KMS-11 (cell line): ENCODE measurements at regions not wholly inside any gene's neighbourhood (a gene's known extent, or its start where the extent isn't known, plus 50 kb on each side); places are given as distances from the start of the nearest gene placed in this dataset.

Source experiments
- H2AFZ ChIP-seq: fragments of 200-600 bp; sonication (generic); 2 replicates; pipeline ENCODE4 v1.6.1; 2016; ENCODE audit warnings: antibody characterized with exemption, mixed run types, low read depth
- H3K27ac ChIP-seq: fragments of 200-600 bp; sonication (generic); 2 replicates; pipeline ENCODE4 v1.6.1; 2016; ENCODE audit warnings: mild to moderate bottlenecking, mixed run types
- H3K27me3 ChIP-seq: fragments of 200-600 bp; sonication (generic); 2 replicates; pipeline ENCODE4 v1.6.1; 2017; ENCODE audit warnings: mild to moderate bottlenecking, low read depth, mixed run types, moderate library complexity; ENCODE audit not compliant: insufficient read depth
- H3K36me3 ChIP-seq: fragments of 200-600 bp; sonication (generic); 2 replicates; pipeline ENCODE4 v1.6.1; 2017; ENCODE audit warnings: mild to moderate bottlenecking, mixed run types; ENCODE audit not compliant: insufficient read depth
- H3K4me1 ChIP-seq: fragments of 200-600 bp; sonication (generic); 2 replicates; pipeline ENCODE4 v1.6.1; 2016; ENCODE audit warnings: mild to moderate bottlenecking, low read depth, mixed run types; ENCODE audit not compliant: poor library complexity, severe bottlenecking
- H3K4me2 ChIP-seq: fragments of 200-600 bp; sonication (generic); 2 replicates; pipeline ENCODE4 v1.7.0; 2016; ENCODE audit warnings: mild to moderate bottlenecking, mixed run types
- H3K4me3 ChIP-seq: fragments of 200-600 bp; sonication (generic); IDR thresholded peaks from 2 replicates; pipeline ENCODE4 v1.6.1; 2017; ENCODE audit warnings: low read depth, low read length, mixed read lengths; ENCODE audit not compliant: insufficient read depth
- H3K79me2 ChIP-seq: fragments of 200-600 bp; sonication (generic); 2 replicates; pipeline ENCODE4 v1.6.1; 2016; ENCODE audit warnings: low read depth, mixed run types; ENCODE audit not compliant: insufficient read depth
- H3K9ac ChIP-seq: fragments of 200-600 bp; sonication (generic); 2 replicates; pipeline ENCODE4 v1.6.1; 2016; ENCODE audit warnings: mild to moderate bottlenecking, mixed run types
- H4K20me1 ChIP-seq: fragments of 200-600 bp; sonication (generic); 2 replicates; pipeline ENCODE4 v1.6.1; 2016; ENCODE audit warnings: mild to moderate bottlenecking, mixed run types; ENCODE audit not compliant: insufficient read depth
- TF ChIP-seq, protein P1 (sequence below): fragments of 200-600 bp; sonication (generic); conservative IDR thresholded peaks from 2 replicates; pipeline ENCODE4 v1.6.1; 2017; ENCODE audit warnings: low read depth, mild to moderate bottlenecking, antibody characterized with exemption, low read length, moderate library complexity, mixed read lengths

DNA sequence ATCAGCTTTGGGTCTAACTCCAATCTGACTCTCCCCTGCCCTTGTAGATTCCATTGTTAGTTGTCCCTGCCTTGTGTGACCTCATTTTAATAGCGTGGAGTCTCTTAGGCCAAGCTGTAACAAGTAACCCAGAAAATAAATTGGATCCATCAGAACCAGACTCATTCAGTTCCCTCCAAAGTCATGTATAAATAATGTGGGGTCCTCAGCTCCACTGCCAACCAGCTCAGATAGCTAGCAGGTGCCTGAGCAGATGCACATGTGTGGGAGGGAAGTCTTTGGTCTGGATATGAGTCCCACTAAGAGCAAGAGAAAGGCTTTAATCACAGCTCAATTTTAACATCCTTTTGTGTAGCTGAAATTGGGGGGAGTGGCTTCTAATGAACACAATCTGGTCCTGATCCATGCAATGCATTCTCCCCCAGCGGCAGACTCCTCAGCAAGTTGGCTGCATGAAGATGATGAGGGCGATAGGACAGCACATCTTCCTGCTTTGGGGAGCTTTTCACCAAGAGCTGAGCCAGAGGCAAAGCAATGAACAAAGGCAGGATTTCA lies 151.6 kb downstream of the ABCC12 start:
- Histone ChIP-seq H2AFZ (no peak overlapping the region), H3K4me2 (no peak overlapping the region), H3K79me2 (no peaks in the 10 kb centered on the region)

DNA sequence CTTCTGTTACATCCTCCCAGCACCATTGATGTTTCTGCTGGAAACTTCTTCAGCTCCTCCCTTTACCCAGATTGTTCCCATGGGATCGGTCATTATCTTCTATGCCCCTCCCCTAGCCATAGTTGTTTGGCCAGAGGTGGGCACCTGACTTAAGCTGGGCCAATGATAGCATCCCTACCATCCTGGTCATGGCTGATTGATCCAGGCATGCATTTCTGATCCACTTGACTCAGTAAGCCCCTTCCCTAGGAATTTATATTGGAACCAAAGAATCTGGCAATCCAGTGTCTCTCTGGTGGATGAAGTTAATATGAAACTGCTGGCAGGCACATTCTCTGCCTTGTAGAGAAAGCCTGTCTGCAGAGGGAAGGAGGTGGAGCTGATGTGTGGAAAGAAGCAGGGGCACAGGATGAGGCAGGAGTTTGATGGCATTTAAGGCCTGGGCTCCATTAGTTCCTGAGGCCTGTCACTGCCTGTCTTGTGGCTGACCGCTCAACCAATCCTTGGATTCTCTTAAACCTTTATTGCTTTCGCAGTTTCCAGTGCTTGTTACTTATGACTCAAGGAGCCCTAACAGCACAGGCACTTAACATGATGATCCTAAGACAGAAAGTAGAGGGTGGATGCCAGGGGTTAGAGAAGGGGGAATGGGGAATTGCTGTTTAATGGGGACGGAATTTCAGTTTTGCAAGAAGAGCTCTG lies 152.4 kb downstream of the ABCC12 start:
- no peaks in the 10 kb centered on the region for H3K4me1 ChIP-seq
- no peaks in the 10 kb centered on the region for H3K27me3 ChIP-seq
- no peaks in the 10 kb centered on the region for H3K36me3 ChIP-seq
- H3K27ac ChIP-seq: no peak overlapping the region
- H4K20me1 ChIP-seq: no peaks in the 10 kb centered on the region
- no peak overlapping the region for H3K4me3 ChIP-seq
- H3K9ac ChIP-seq: no peak overlapping the region
- TF ChIP-seq, protein P1, sequence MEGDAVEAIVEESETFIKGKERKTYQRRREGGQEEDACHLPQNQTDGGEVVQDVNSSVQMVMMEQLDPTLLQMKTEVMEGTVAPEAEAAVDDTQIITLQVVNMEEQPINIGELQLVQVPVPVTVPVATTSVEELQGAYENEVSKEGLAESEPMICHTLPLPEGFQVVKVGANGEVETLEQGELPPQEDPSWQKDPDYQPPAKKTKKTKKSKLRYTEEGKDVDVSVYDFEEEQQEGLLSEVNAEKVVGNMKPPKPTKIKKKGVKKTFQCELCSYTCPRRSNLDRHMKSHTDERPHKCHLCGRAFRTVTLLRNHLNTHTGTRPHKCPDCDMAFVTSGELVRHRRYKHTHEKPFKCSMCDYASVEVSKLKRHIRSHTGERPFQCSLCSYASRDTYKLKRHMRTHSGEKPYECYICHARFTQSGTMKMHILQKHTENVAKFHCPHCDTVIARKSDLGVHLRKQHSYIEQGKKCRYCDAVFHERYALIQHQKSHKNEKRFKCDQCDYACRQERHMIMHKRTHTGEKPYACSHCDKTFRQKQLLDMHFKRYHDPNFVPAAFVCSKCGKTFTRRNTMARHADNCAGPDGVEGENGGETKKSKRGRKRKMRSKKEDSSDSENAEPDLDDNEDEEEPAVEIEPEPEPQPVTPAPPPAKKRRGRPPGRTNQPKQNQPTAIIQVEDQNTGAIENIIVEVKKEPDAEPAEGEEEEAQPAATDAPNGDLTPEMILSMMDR: no peak
- no peaks in the 10 kb centered on the region for H3K79me2 ChIP-seq
- H2AFZ ChIP-seq: no peak overlapping the region
- no peak overlapping the region for H3K4me2 ChIP-seq

More for the DNA sequence above, 151.6 kb downstream of the ABCC12 start:
- Histone ChIP-seq H4K20me1 (no peaks in the 10 kb centered on the region), H3K4me3 (no peak overlapping the region), H3K27ac (no peak overlapping the region), H3K36me3 (no peaks in the 10 kb centered on the region), H3K4me1 (no peaks in the 10 kb centered on the region), H3K27me3 (no peaks in the 10 kb centered on the region), H3K9ac (no peak overlapping the region)
- TF ChIP-seq, protein P1: no peak

DNA sequence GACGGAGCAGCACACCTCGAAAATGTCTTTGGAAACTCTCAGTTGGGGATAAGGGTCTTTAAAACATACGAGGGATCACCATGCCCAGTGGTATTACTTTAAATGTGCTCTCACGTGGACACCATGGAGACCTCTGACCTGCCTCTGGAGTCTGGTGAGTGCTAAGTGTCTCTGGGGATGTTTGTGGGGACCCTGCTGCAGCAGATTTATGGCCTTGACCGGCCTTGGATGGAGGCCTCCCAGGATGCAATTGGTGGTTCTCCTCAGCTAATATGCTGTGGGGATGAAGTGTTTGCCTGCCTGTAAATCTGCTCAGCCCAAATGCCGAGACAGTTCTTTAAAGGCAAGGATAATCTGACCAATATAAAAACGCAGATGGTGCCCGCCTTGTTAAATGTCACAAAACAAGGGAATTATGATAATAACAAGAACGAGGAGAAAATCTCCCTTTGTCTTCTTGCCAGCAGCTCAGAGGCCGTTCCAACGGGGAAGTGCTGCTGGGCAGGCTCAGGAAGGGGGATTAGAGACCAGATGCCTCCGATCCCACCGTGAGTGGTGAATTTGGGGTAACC lies 154.4 kb downstream of the ABCC12 start:
- Histone ChIP-seq H3K4me2 (no peak overlapping the region), H3K27ac (no peak overlapping the region), H4K20me1 (no peaks in the 10 kb centered on the region), H3K4me3 (no peak overlapping the region), H3K27me3 (no peaks in the 10 kb centered on the region), H3K79me2 (no peaks in the 10 kb centered on the region), H3K36me3 (no peaks in the 10 kb centered on the region), H3K9ac (no peak overlapping the region), H2AFZ (no peak overlapping the region), H3K4me1 (no peaks in the 10 kb centered on the region)
- TF ChIP-seq, protein P1: no peak

DNA sequence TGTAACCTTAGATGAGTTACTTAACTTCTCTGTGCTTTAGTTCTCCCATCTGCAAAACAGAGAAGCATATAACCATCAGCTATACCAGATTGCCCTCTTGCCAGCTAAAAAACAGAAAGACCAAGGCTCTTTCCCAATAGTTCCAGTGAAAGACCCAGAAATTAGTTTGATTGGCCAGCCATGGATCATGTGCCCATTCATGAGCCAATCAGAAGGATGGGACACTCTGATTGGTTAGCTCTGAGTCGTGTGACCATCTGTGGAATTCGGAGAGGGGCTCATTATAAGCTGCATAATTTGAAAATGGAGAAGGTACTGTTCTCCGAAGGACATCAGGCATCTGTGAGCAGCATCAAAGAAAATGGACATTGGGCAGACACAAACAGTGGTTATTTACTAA lies 155.2 kb downstream of the ABCC12 start:
- no peaks in the 10 kb centered on the region for H3K27me3 ChIP-seq
- H3K36me3 ChIP-seq: no peaks in the 10 kb centered on the region
- no peak overlapping the region for H2AFZ ChIP-seq

More for the DNA sequence above, 155.2 kb downstream of the ABCC12 start:
- Histone ChIP-seq H3K4me2 (no peak overlapping the region), H3K9ac (no peak overlapping the region), H3K79me2 (no peaks in the 10 kb centered on the region), H4K20me1 (no peaks in the 10 kb centered on the region), H3K4me3 (no peak overlapping the region), H3K4me1 (no peaks in the 10 kb centered on the region), H3K27ac (no peak overlapping the region)
- TF ChIP-seq, protein P1: no peak
